ENCODE measurements at regions not wholly inside any gene's neighbourhood (a gene's known extent, or its start where the extent isn't known, plus 50 kb on each side); places are given as distances from the start of the nearest gene placed in this dataset.

DNA sequence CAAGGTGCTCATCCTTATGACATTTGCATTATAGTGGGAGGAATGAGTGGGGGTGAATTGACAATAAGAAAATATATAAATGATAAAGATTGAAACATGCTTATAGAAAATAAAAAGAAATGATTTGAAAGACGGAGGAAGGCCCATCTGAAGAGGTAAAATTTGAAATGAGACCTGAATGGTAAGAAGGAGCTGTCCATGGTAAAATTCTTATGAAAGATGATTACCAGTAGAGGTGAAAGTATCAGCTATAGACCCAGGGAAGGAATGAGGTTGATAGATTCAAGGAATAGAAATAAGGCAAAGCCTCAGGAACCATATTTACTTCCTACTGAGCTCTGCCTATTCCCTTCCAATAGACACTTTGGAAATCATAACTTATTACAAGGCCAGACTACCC, 149.7 kb downstream of the HTR1B start:
- Histone ChIP-seq H3K27me3 (no peaks in the 10 kb centered on the region), H3K27ac (no peak overlapping the region), H3K9me3 (no peaks in the 10 kb centered on the region), H3K36me3 (no peaks in the 10 kb centered on the region), H3K4me1 (no peaks in the 10 kb centered on the region), H3K4me3 (no peak overlapping the region)
- TF ChIP-seq, protein P1, sequence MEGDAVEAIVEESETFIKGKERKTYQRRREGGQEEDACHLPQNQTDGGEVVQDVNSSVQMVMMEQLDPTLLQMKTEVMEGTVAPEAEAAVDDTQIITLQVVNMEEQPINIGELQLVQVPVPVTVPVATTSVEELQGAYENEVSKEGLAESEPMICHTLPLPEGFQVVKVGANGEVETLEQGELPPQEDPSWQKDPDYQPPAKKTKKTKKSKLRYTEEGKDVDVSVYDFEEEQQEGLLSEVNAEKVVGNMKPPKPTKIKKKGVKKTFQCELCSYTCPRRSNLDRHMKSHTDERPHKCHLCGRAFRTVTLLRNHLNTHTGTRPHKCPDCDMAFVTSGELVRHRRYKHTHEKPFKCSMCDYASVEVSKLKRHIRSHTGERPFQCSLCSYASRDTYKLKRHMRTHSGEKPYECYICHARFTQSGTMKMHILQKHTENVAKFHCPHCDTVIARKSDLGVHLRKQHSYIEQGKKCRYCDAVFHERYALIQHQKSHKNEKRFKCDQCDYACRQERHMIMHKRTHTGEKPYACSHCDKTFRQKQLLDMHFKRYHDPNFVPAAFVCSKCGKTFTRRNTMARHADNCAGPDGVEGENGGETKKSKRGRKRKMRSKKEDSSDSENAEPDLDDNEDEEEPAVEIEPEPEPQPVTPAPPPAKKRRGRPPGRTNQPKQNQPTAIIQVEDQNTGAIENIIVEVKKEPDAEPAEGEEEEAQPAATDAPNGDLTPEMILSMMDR (IDR thresholded peaks at IDR 0.05): no peak
- no peak for TF ChIP-seq POLR2A (IDR thresholded peaks at IDR 0.05)
- TF ChIP-seq EP300 (IDR thresholded peaks at IDR 0.05): no peak
- WGBS, 2 donors: 78 to 80% methylated on average over 1 of the region's 1 CpG
- DNase-seq (ENCODE audit: low spot score in 2 of 2): no peak

DNA sequence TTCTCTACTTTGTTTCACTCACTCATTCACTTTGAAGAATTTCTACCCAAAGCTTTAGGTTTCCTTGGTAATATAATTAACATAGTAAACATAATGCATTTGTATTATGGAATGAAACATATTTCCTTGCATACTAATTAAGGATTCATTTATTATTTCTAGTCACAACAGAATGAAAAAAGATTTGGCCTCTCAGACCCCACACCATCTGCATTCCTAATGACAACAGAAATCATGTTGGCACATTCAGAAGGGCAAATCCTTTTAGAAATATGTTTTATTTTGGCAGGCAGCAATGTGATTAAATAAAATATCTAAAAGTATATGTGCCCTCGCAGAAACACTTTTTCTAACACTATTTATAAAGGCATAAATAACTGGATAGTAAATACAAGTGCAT, 163.4 kb downstream of the HTR1B start:
- H3K4me3 ChIP-seq: no peak overlapping the region
- DNase-seq (ENCODE audit: low spot score in 2 of 2): no peak
- WGBS, 2 donors: 74 to 85% methylated on average over 1 of the region's 1 CpG
- H3K36me3 ChIP-seq: no peaks in the 10 kb centered on the region
- H3K27me3 ChIP-seq: no peaks in the 10 kb centered on the region
- H3K27ac ChIP-seq: no peak overlapping the region
- H3K4me1 ChIP-seq: no peaks in the 10 kb centered on the region
- TF ChIP-seq POLR2A (IDR thresholded peaks at IDR 0.05) (no peak), EP300 (IDR thresholded peaks at IDR 0.05) (no peak)
- TF ChIP-seq, protein P1 (IDR thresholded peaks at IDR 0.05): no peak
- H3K9me3 ChIP-seq: peaks cover 0 to 4% (median 0%) of the 10 kb centered on the region in 4 donors

DNA sequence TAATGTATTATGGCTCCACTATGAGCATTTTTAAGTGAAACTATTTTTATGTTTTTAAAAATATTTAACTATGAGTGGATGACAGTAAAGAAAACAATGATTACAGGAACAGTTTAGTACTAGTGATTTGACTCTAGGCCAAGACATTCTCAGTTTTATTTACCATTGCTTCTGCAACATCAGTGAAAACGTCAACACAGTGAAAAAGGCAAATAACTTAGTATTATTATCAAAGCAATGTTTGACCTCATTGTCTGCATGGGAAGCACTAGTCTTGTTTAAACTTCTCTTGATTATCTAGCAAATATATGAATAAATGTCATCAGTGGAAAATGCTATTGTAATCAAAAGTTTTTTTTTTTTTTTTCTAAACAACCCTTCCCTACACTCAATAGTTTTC, 165.0 kb downstream of the HTR1B start:
- Histone ChIP-seq H3K9me3 (peaks cover 0 to 4% (median 0%) of the 10 kb centered on the region in 4 donors), H3K36me3 (no peaks in the 10 kb centered on the region), H3K4me1 (peaks cover 0 to 1% (median 0%) of the 10 kb centered on the region in 4 donors), H3K27ac (no peak overlapping the region), H3K27me3 (no peaks in the 10 kb centered on the region), H3K4me3 (no peak overlapping the region)
- 17 to 28% methylated on average over 1 of the region's 1 CpG for WGBS, 2 donors
- DNase-seq (ENCODE audit: low spot score in 2 of 2): no peak
- TF ChIP-seq, protein P1 (IDR thresholded peaks at IDR 0.05): no peak
- TF ChIP-seq EP300 (IDR thresholded peaks at IDR 0.05) (no peak), POLR2A (IDR thresholded peaks at IDR 0.05) (no peak)

DNA sequence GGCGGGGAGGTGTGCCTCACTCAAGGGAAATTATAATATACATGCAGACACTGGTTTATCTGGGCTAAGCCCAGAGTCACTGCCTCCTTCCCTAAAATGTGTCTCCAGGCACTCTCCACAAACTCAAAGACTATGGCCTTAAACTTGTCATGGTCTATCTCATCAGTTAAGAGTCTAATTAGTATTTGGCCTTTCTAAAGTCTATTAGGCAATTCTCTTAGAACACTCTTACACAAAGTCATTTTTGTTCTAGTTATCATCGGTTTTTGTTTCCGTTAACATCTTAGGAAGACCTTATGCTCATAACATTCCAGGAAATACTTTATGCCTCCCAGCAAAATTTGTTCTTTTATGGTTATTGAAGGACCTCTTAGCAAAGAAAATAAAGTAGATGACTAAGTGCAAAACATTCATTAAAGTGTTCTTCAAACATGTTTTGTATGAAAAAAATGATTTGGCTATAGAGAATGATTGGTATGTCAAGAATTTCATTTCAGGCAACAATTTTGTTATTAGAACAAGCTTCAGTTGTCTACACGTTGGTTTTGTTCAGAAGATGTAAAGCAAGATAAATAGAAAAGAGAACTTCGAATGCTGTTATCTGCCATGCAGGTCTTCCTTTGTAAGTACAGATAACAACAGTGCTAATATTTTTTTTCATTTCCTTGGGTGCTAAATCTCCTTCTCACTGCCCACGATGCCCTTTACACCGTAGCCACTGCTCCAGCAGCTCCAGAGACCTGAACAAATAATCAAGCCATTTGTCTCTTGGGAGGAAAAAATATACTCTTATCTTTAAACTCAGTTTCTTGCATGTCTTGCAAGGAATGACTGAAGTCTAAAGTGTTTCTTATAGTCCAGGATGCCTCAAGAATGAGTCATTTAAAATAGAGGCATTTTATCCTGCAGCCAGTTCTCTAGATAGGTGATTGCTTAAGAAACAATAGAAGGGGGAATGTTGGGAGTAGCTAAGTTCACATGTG, 170.4 kb downstream of the HTR1B start:
- TF ChIP-seq POLR2A (IDR thresholded peaks at IDR 0.05) (no peak), EP300 (IDR thresholded peaks at IDR 0.05) (no peak)
- TF ChIP-seq, protein P1 (IDR thresholded peaks at IDR 0.05): no peak
- peaks cover 0 to 4% (median 0%) of the 10 kb centered on the region in 4 donors for H3K9me3 ChIP-seq
- H3K27ac ChIP-seq: no peak overlapping the region
- peaks cover 0 to 8% (median 0%) of the 10 kb centered on the region in 4 donors for H3K4me1 ChIP-seq
- H3K36me3 ChIP-seq: no peaks in the 10 kb centered on the region
- 29 to 33% methylated on average over 7 of the region's 7 CpGs for WGBS, 2 donors
- DNase-seq (ENCODE audit: low spot score in 2 of 2): no peak
- H3K27me3 ChIP-seq: no peaks in the 10 kb centered on the region
- H3K4me3 ChIP-seq: no peak overlapping the region

DNA sequence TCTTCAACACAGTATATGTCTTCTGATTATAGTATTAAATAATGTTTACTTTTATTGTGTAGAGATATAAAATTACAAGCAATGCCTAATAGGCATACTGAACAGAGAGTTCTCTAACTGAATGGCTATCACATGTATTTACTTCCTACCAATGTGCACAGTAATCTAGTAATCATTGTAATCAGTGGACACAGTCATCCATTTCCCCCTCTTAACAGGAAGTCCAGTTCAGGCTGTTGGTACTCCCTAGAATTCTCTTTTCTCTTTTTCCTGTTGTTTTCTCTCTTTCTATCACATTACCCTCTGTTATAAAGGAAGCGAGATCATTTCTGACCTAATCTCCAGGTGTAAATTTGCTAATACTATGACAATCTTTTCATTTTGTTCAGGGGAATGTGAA, 172.5 kb downstream of the HTR1B start:
- 83 to 91% methylated on average over 1 of the region's 1 CpG for WGBS, 2 donors
- H3K4me1 ChIP-seq: peaks cover 0 to 8% (median 0%) of the 10 kb centered on the region in 4 donors
- H3K4me3 ChIP-seq: no peak overlapping the region
- H3K36me3 ChIP-seq: no peaks in the 10 kb centered on the region
- H3K27me3 ChIP-seq: no peaks in the 10 kb centered on the region
- H3K27ac ChIP-seq: no peak overlapping the region
- TF ChIP-seq EP300 (IDR thresholded peaks at IDR 0.05) (no peak), POLR2A (IDR thresholded peaks at IDR 0.05) (no peak)
- TF ChIP-seq, protein P1 (IDR thresholded peaks at IDR 0.05): no peak
- H3K9me3 ChIP-seq: no peaks in the 10 kb centered on the region
- no peak for DNase-seq (ENCODE audit: low spot score in 2 of 2)
